ENCODE measurements at regions not wholly inside any gene's neighbourhood (a gene's known extent, or its start where the extent isn't known, plus 50 kb on each side); places are given as distances from the start of the nearest gene placed in this dataset.
"Not testable (repeated sequence)": the region's sequence is repeated elsewhere in the genome, so short reads cannot be mapped to it uniquely, and the experiment has no call there.

DNA sequence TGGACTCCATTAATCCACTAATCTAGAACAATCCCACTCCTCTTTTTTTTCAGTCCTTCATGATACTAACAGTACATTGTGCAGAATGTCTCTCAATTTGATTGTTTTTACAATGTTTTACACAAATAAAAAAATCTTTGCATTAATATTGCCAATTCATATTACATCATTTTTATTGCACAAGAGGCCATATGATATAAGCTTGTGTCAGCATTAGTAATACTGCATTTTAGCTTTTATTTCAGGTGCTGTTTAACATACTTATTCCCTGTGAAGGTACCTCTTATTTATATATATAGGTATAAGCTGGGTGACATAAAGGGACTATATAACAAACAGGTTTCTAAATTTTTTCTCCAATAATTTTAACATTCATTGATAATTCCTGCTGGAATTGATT, 737.4 kb downstream of the DNAH5 start:
- no peak overlapping the region for H3K4me2 ChIP-seq
- peaks cover 5% of the 10 kb centered on the region for H3K9me3 Mint-ChIP-seq
- no peak overlapping the region for H3K27ac ChIP-seq
- no peaks in the 10 kb centered on the region for H3K79me2 ChIP-seq (ENCODE audit: low read depth)
- H4K20me1 ChIP-seq (ENCODE audit: low read depth) = no peaks in the 10 kb centered on the region
- H3K4me1 Mint-ChIP-seq = no peaks in the 10 kb centered on the region
- no peak overlapping the region for H3K4me3 Mint-ChIP-seq
- no peak overlapping the region for H2AFZ ChIP-seq (replicated peaks)
- no peaks in the 10 kb centered on the region for H3K27me3 ChIP-seq
- no peak overlapping the region for H3K27ac Mint-ChIP-seq
- no peak for DNase-seq (ENCODE audit: low spot score)
- H3K36me3 ChIP-seq = no peaks in the 10 kb centered on the region
- TF ChIP-seq EZH2 (IDR thresholded peaks at IDR 0.05) (no peak), EZH2phosphoT487 (IDR thresholded peaks at IDR 0.05) (no peak)
- TF ChIP-seq, protein P1, sequence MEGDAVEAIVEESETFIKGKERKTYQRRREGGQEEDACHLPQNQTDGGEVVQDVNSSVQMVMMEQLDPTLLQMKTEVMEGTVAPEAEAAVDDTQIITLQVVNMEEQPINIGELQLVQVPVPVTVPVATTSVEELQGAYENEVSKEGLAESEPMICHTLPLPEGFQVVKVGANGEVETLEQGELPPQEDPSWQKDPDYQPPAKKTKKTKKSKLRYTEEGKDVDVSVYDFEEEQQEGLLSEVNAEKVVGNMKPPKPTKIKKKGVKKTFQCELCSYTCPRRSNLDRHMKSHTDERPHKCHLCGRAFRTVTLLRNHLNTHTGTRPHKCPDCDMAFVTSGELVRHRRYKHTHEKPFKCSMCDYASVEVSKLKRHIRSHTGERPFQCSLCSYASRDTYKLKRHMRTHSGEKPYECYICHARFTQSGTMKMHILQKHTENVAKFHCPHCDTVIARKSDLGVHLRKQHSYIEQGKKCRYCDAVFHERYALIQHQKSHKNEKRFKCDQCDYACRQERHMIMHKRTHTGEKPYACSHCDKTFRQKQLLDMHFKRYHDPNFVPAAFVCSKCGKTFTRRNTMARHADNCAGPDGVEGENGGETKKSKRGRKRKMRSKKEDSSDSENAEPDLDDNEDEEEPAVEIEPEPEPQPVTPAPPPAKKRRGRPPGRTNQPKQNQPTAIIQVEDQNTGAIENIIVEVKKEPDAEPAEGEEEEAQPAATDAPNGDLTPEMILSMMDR (IDR thresholded peaks at IDR 0.05) = no peak
- H3K9ac ChIP-seq = no peak overlapping the region
- H3K4me1 ChIP-seq = no peaks in the 10 kb centered on the region
- no peaks in the 10 kb centered on the region for H3F3A ChIP-seq (ENCODE audit: low read depth)
- H3K9me3 ChIP-seq (ENCODE audit: low read depth) = no peaks in the 10 kb centered on the region
- H3K27me3 Mint-ChIP-seq (ENCODE audit: insufficient read depth, low read depth) = peaks cover 3% of the 10 kb centered on the region
- no peaks in the 10 kb centered on the region for H3K36me3 Mint-ChIP-seq
- no peak overlapping the region for H3K4me3 ChIP-seq

DNA sequence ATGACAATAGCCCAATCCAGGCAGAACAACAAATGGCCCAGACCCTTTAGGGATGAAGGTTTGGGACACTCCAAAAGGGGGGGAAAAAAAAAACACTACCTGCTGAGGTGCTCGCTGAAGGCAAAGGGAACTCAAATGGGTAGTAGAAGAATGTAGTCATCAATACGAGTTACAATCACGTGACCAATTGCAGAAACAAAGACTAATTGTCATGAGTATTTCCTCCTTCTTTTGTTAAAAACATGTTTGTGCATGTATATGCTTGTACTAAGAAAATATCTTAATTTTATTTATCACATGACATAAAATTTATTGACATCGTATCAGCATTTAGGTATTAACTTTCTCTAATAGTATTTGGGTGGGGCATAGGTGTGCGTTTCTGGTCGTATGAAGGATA, 743.5 kb downstream of the DNAH5 start:
- Mint-ChIP-seq H3K4me1 (no peaks in the 10 kb centered on the region), H3K27ac (no peak overlapping the region), H3K36me3 (no peaks in the 10 kb centered on the region), H3K4me3 (no peak overlapping the region), H3K27me3 (ENCODE audit: insufficient read depth, low read depth) (peaks cover 4% of the 10 kb centered on the region), H3K9me3 (peaks cover 5% of the 10 kb centered on the region)
- Histone ChIP-seq H3K79me2 (ENCODE audit: low read depth) (no peaks in the 10 kb centered on the region), H3K36me3 (no peaks in the 10 kb centered on the region), H3K4me3 (no peak overlapping the region), H4K20me1 (ENCODE audit: low read depth) (no peaks in the 10 kb centered on the region), H3K4me2 (no peak overlapping the region), H3K9me3 (ENCODE audit: low read depth) (no peaks in the 10 kb centered on the region), H3K4me1 (no peaks in the 10 kb centered on the region), H3K9ac (no peak overlapping the region), H3F3A (ENCODE audit: low read depth) (no peaks in the 10 kb centered on the region), H3K27me3 (no peaks in the 10 kb centered on the region), H2AFZ (replicated peaks) (no peak overlapping the region), H3K27ac (no peak overlapping the region)
- no peak for DNase-seq (ENCODE audit: low spot score)
- no peak for TF ChIP-seq EZH2phosphoT487 (IDR thresholded peaks at IDR 0.05)
- TF ChIP-seq, protein P1 (IDR thresholded peaks at IDR 0.05) = no peak
- TF ChIP-seq EZH2 (IDR thresholded peaks at IDR 0.05) = no peak

DNA sequence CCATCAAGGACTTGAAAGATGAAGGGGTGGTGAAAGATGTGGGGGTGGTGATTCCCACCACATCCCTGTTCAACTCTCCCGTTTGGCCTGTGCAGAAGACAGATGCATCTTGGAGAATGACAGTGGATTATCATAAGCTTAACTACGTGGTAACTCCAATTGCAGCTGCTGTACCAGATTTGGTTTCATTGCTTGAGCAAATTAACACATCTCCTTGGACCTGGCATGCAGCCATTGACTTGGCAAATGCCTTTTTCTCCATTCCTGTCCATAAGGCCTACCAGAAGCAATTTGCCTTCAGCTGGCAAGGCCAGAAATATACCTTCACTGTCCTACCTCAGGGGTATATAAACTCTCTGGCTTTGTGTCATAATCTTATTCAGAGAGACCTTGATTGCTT, 746.3 kb downstream of the DNAH5 start:
- H3K4me2 ChIP-seq; H3K4me1 ChIP-seq; H3K27ac ChIP-seq; H3K27ac Mint-ChIP-seq; H3K36me3 ChIP-seq; H3K27me3 ChIP-seq; H4K20me1 ChIP-seq (ENCODE audit: low read depth); H3K9me3 Mint-ChIP-seq; H3K36me3 Mint-ChIP-seq; H3K9me3 ChIP-seq (ENCODE audit: low read depth); H3F3A ChIP-seq (ENCODE audit: low read depth); H3K27me3 Mint-ChIP-seq (ENCODE audit: insufficient read depth, low read depth); DNase-seq (ENCODE audit: low spot score); H3K4me1 Mint-ChIP-seq; H3K79me2 ChIP-seq (ENCODE audit: low read depth); H3K9ac ChIP-seq; H3K4me3 ChIP-seq; H3K4me3 Mint-ChIP-seq; H2AFZ ChIP-seq (replicated peaks): not testable (repeated sequence)

DNA sequence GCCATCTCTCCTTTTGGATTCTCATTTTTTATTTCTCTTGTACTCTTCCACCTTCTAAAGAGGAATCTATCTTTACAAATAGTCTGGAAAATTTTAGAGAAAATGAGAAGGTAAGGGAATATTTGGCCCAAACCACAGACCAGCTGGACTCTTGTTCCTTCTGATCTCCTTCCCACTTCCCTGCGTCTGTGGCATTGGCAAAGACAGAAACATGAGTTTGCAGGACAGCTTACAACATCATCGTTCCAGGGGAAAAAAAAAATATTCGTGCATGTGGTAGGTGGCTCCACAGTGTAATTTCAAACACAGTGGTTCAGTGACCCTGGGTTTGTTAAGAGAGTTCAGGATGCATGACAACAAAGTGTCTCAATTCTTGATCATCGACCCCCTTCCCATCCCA, 755.0 kb downstream of the DNAH5 start:
- no peaks in the 10 kb centered on the region for H3K9me3 ChIP-seq (ENCODE audit: low read depth)
- H3K9ac ChIP-seq = no peak overlapping the region
- no peaks in the 10 kb centered on the region for H4K20me1 ChIP-seq (ENCODE audit: low read depth)
- no peak overlapping the region for H2AFZ ChIP-seq (replicated peaks)
- Mint-ChIP-seq H3K27ac (no peak overlapping the region), H3K9me3 (no peaks in the 10 kb centered on the region), H3K36me3 (no peaks in the 10 kb centered on the region), H3K4me1 (peaks cover 8% of the 10 kb centered on the region), H3K27me3 (ENCODE audit: insufficient read depth, low read depth) (peaks cover 2% of the 10 kb centered on the region), H3K4me3 (no peak overlapping the region)
- H3K27me3 ChIP-seq = no peaks in the 10 kb centered on the region
- no peak overlapping the region for H3K27ac ChIP-seq
- DNase-seq (ENCODE audit: low spot score) = no peak
- H3K4me3 ChIP-seq = no peak overlapping the region
- H3K4me2 ChIP-seq = no peak overlapping the region
- no peaks in the 10 kb centered on the region for H3K36me3 ChIP-seq
- no peaks in the 10 kb centered on the region for H3K79me2 ChIP-seq (ENCODE audit: low read depth)
- no peaks in the 10 kb centered on the region for H3K4me1 ChIP-seq
- H3F3A ChIP-seq (ENCODE audit: low read depth) = no peaks in the 10 kb centered on the region
- TF ChIP-seq EZH2 (IDR thresholded peaks at IDR 0.05) (no peak), EZH2phosphoT487 (IDR thresholded peaks at IDR 0.05) (no peak)
- TF ChIP-seq, protein P1 (IDR thresholded peaks at IDR 0.05) = no peak
